ENCODE measurements at regions not wholly inside any gene's neighbourhood (a gene's known extent, or its start where the extent isn't known, plus 50 kb on each side); places are given as distances from the start of the nearest gene placed in this dataset.

DNA sequence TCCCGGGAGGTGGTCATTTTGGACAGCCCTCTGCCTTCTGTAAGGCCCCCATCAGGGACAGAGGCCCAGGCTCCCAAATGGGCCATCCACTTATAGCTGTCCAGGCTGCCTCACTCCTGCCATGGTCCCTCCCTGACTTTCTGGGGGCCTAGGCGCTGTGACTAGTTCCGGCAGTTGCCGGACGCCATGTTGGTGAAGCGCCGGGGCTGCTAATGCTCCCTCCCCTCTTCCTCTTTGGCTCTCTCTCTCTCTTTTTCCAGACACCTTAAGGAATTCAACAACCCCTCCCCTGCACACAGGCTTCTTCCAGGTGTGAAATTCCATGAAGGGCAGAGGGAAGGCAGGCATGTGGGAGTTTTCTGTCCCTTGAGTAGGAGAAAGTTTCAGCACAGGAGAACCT lies 445.6 kb downstream of the SOX6 start:
- Histone ChIP-seq H3K4me3 (no peak overlapping the region), H3K4me1 (ENCODE audit: insufficient read depth) (no peaks in the 10 kb centered on the region), H3K36me3 (ENCODE audit: insufficient read depth) (no peaks in the 10 kb centered on the region), H3K4me2 (no peak overlapping the region), H2AFZ (peak overlapping the region; percentile 56; the same call in 1 of the 2 replicates), H3K27ac (ENCODE audit: low read depth) (no peak overlapping the region), H3K9me2 (ENCODE audit: insufficient read depth) (no peaks in the 10 kb centered on the region), H3K79me2 (replicated peaks; ENCODE audit: insufficient read depth) (no peaks in the 10 kb centered on the region), H3K27me3 (ENCODE audit: insufficient read depth) (no peaks in the 10 kb centered on the region), H3F3A (replicated peaks; ENCODE audit: low read depth) (no peaks in the 10 kb centered on the region), H4K20me1 (replicated peaks; ENCODE audit: insufficient read depth) (0 out of 2 replicates have a peak, but pooled peaks cover 2% of the 10 kb centered on the region)
- H3K4me1 Mint-ChIP-seq: no peaks in the 10 kb centered on the region
- no peaks in the 10 kb centered on the region for H3K36me3 Mint-ChIP-seq (ENCODE audit: low read depth)
- no peak for DNase-seq (ENCODE audit: low spot score)
- TF ChIP-seq ZNF331 (CRISPR knock-in tag; IDR thresholded peaks at IDR 0.05; ENCODE audit: low read depth): no peak
- TF ChIP-seq CREB1 (CRISPR knock-in tag; IDR thresholded peaks at IDR 0.05; ENCODE audit: low read depth): no peak
- no peak for TF ChIP-seq EZH2phosphoT487 (IDR thresholded peaks at IDR 0.05; ENCODE audit: unreplicated experiment)
- TF ChIP-seq, protein P1, sequence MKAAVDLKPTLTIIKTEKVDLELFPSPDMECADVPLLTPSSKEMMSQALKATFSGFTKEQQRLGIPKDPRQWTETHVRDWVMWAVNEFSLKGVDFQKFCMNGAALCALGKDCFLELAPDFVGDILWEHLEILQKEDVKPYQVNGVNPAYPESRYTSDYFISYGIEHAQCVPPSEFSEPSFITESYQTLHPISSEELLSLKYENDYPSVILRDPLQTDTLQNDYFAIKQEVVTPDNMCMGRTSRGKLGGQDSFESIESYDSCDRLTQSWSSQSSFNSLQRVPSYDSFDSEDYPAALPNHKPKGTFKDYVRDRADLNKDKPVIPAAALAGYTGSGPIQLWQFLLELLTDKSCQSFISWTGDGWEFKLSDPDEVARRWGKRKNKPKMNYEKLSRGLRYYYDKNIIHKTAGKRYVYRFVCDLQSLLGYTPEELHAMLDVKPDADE (IDR thresholded peaks at IDR 0.05): no peak
- TF ChIP-seq, protein P2, sequence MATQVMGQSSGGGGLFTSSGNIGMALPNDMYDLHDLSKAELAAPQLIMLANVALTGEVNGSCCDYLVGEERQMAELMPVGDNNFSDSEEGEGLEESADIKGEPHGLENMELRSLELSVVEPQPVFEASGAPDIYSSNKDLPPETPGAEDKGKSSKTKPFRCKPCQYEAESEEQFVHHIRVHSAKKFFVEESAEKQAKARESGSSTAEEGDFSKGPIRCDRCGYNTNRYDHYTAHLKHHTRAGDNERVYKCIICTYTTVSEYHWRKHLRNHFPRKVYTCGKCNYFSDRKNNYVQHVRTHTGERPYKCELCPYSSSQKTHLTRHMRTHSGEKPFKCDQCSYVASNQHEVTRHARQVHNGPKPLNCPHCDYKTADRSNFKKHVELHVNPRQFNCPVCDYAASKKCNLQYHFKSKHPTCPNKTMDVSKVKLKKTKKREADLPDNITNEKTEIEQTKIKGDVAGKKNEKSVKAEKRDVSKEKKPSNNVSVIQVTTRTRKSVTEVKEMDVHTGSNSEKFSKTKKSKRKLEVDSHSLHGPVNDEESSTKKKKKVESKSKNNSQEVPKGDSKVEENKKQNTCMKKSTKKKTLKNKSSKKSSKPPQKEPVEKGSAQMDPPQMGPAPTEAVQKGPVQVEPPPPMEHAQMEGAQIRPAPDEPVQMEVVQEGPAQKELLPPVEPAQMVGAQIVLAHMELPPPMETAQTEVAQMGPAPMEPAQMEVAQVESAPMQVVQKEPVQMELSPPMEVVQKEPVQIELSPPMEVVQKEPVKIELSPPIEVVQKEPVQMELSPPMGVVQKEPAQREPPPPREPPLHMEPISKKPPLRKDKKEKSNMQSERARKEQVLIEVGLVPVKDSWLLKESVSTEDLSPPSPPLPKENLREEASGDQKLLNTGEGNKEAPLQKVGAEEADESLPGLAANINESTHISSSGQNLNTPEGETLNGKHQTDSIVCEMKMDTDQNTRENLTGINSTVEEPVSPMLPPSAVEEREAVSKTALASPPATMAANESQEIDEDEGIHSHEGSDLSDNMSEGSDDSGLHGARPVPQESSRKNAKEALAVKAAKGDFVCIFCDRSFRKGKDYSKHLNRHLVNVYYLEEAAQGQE (IDR thresholded peaks at IDR 0.05; ENCODE audit: unreplicated experiment): no peak
- TF ChIP-seq, protein P3, sequence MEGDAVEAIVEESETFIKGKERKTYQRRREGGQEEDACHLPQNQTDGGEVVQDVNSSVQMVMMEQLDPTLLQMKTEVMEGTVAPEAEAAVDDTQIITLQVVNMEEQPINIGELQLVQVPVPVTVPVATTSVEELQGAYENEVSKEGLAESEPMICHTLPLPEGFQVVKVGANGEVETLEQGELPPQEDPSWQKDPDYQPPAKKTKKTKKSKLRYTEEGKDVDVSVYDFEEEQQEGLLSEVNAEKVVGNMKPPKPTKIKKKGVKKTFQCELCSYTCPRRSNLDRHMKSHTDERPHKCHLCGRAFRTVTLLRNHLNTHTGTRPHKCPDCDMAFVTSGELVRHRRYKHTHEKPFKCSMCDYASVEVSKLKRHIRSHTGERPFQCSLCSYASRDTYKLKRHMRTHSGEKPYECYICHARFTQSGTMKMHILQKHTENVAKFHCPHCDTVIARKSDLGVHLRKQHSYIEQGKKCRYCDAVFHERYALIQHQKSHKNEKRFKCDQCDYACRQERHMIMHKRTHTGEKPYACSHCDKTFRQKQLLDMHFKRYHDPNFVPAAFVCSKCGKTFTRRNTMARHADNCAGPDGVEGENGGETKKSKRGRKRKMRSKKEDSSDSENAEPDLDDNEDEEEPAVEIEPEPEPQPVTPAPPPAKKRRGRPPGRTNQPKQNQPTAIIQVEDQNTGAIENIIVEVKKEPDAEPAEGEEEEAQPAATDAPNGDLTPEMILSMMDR (conservative IDR thresholded peaks at IDR 0.05; ENCODE audit: low read depth in 2 of 2): no peak
- TF ChIP-seq STAT1 (IDR thresholded peaks at IDR 0.05; ENCODE audit: unreplicated experiment): no peak
- no peak overlapping the region for H3K4me3 Mint-ChIP-seq
- H3K27ac Mint-ChIP-seq: no peak overlapping the region
- peaks cover 3% of the 10 kb centered on the region for H3K27me3 Mint-ChIP-seq (ENCODE audit: insufficient read depth, low read depth, poor library complexity)
- H3K9me3 Mint-ChIP-seq: no peaks in the 10 kb centered on the region
- no peak for ATAC-seq

DNA sequence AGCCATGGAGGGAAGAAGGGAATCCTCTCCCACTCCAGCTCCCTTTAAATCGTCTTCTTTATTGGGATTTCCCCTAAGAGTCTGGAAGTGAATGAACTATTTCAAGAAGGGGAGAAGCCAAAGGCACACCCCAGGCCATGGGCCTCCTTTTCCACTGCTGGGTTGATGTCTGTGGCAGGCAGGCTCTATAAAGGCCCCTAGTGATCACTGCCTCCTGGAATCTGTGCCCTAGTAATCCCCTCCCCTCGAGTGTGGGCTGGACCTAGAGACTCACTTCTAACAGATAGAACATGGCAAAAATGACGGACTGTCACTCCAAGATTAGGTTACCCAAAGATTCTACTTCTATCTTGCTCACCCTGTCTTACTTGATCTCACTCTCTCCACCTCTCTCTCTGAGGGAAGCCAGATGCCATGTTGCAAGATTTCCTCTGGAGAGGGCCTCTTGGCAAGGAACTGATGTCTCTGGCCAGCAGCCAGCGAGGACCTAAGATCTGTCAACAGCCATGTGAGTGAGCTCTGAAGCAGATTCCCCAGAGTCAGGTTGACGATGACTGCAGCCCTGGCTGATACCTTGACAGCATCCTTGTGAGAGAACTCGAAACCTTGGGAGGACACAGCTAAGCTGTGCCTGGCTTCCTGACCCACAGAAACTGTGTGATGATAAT lies 444.8 kb downstream of the SOX6 start:
- H3K27me3 Mint-ChIP-seq (ENCODE audit: insufficient read depth, low read depth, poor library complexity): peaks cover 3% of the 10 kb centered on the region
- no peak overlapping the region for H3K4me3 Mint-ChIP-seq
- H3K27ac Mint-ChIP-seq: no peak overlapping the region

More for the DNA sequence above, 444.8 kb downstream of the SOX6 start:
- no peak overlapping the region for H3K4me3 ChIP-seq
- H3K9me2 ChIP-seq (ENCODE audit: insufficient read depth): no peaks in the 10 kb centered on the region
- H3K79me2 ChIP-seq (replicated peaks; ENCODE audit: insufficient read depth): no peaks in the 10 kb centered on the region
- TF ChIP-seq JUNB (IDR thresholded peaks at IDR 0.05; ENCODE audit: unreplicated experiment) (no peak), ZNF114 (CRISPR knock-in tag; IDR thresholded peaks at IDR 0.05) (no peak), EZH2 (IDR thresholded peaks at IDR 0.05; ENCODE audit: low read depth, unreplicated experiment) (no peak), NANOG (IDR thresholded peaks at IDR 0.05; ENCODE audit: borderline replicate concordance) (no peak), STAT1 (IDR thresholded peaks at IDR 0.05; ENCODE audit: unreplicated experiment) (no peak)
- TF ChIP-seq, protein P1 (IDR thresholded peaks at IDR 0.05): no peak
- H4K20me1 ChIP-seq (replicated peaks; ENCODE audit: insufficient read depth): 0 out of 2 replicates have a peak, but pooled peaks cover 2% of the 10 kb centered on the region
- no peaks in the 10 kb centered on the region for H3F3A ChIP-seq (replicated peaks; ENCODE audit: low read depth)
- Mint-ChIP-seq H3K9me3 (no peaks in the 10 kb centered on the region), H3K4me1 (no peaks in the 10 kb centered on the region), H3K36me3 (ENCODE audit: low read depth) (no peaks in the 10 kb centered on the region)
- H3K36me3 ChIP-seq (ENCODE audit: insufficient read depth): no peaks in the 10 kb centered on the region
- H3K4me2 ChIP-seq: no peak overlapping the region
- H3K27ac ChIP-seq (ENCODE audit: low read depth): no peak overlapping the region
- H2AFZ ChIP-seq: no peak overlapping the region
- no peaks in the 10 kb centered on the region for H3K27me3 ChIP-seq (ENCODE audit: insufficient read depth)
- DNase-seq (ENCODE audit: low spot score): no peak
- no peak for ATAC-seq
- no peaks in the 10 kb centered on the region for H3K4me1 ChIP-seq (ENCODE audit: insufficient read depth)
